HG03342 (cell line): ENCODE measurements at regions not wholly inside any gene's neighbourhood (a gene's known extent, or its start where the extent isn't known, plus 50 kb on each side); places are given as distances from the start of the nearest gene placed in this dataset.

Source experiments
- ATAC-seq: cut with Tn5 transposase; IDR thresholded peaks from one replicate; pipeline ENCODE4 v1.9.1; 2021; ENCODE audit warnings: mild to moderate bottlenecking, moderate library complexity; ENCODE audit not compliant: unreplicated experiment

DNA sequence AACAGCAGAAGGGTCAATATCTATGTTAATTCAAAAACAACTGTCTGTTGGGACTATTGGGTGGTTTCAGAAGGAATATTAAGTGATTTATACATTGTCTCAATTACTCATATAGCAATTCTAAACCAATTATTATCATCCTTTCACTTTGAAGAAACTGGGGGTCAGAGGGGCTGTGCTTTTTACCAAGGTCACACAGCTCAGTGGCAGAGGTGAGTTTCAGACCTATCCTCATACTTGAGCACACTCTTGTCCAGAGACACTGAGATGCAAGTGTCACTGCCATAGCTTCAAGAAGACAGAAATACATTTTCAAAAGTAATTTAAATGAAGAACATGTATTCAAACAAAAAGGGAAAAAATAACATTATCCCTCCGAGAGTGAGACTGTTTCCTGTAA is 195.3 kb downstream of the ARL4A start:
- no peak for ATAC-seq

DNA sequence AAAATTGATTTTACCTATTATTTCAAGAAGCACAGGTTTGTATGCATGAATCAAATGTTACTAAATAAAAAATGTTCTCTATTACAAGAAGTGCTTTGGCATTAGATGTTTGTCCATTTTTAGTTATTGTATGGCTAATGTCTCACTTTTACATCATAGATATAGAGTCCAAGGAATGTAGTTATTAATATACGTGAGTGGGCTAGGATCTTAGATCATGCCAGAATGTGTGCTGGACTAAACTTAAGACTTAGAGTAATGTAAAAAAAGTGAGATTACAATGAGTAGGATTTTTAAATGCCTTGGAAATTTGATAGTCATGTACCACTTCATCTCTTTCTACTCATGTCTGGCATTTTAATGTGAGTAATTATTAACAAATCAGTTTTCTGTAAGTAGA is 196.6 kb downstream of the ARL4A start:
- ATAC-seq, result no peak

DNA sequence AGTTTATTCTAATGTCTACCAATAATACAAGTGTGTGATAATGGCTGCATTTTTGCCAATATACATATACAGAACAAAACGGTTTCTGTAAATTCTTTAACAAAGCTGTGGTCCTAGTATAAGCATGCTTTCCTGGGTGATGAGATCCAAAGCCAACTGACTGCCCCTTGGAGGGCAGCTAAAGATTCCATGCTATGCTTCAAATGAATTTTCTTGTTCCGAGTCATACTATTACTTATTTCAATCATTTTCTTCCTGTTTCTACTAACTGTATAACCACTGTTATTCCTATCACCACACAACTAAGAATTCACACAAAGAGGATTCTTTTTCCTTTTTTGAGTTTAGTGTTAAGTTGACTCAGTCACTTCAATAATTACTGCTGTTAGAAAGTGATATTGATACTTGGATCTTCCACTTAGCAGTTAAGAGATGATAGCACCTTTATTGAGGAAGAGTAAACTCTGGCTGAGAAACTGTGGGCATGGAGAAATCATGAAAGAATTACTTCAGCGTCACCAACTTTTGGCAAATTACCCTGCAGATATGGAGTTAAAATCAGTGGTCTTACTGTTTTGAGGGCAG is 197.5 kb downstream of the ARL4A start:
- ATAC-seq, result no peak

DNA sequence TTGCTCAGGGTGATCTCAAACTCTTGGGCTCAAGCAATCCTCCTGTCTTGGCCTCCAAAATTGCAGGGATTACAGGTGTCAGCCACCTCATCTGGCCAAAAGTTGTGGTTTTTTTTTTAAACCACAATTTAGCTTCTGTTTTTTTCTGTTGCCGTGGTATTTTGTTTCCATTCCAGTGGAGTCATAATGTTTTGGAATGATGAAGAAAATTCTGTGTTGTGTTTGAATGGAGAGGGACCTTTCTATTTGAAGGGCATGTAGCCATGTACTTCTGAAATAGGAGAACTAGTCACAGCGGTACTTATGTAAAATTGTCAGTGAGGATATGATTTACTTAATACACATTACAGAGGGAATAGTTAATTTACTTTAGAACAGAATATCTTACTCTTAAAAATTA is 201.3 kb downstream of the ARL4A start:
- no peak for ATAC-seq

DNA sequence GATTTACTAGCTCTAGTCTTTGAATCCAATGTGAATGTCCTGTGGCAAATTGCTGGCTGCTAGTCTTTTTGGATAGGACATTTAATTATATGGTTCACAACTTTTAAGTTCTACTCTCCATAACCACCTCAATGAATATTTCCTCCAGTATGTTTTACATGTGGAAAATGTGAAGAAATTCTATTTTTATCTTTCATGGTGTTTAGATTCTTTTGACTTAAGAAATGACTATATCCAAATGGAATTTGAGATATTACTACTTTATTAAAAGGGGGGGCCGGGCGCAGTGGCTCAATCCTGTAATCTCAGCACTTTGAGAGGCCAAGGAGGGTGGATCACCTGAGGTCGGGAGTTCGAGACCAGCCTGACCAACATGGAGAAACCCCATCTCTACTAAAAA is 202.0 kb downstream of the ARL4A start:
- ATAC-seq, result no peak

DNA sequence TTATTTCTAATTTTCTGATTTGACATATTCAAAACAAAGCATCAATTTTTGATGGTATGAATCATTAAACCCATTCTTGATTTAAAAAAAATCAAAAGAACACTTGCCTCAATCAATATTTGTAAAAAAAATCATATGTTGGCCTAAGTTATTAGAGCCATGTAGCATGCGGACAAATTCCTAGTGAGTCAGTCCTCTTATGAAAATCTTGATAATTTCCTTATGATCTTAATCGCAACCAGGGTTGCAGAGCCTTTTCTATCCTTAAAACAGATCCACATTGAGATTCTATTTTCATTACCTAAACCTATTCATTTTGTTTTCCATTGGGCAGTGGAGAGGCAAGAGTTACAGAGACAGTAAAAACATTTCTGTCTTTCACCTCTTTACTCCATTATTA is 203.2 kb downstream of the ARL4A start:
- ATAC-seq, result no peak

DNA sequence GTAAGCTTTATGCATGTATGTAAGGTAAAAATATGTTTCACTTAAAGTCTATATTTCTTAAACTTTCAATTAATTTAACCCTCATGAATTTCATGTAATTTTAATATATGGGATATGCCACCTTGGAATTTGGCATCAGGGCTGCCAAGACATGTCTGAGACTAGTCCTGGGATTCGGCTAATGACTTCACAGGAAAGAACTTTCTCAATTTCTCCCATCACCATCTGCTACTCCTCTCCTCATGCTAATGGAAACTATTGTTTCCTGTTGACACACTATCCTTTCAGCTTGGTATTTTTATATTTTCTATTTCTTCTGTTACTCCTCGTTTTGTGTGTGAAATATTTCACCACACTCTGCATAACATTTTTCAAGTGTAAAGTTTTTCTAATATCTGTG is 205.9 kb downstream of the ARL4A start:
- ATAC-seq, result no peak

DNA sequence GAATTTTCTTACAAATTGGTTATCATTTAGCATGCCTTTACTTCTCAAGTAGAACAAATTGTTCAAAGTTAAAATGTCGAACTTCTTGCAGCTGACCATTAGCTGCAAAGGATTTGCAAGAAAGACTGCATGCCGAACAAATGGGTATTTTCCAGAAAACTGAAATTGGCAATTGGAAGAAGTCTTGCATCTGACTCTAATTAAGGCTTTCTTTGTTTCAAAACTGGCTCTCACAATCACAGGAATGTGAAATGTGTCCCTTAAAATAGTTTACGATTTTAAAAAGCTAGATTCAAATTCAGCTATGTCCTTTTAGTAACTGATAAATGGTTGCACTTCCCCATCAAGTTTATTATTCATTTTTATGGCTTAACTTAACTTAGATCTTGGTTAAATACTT is 207.9 kb downstream of the ARL4A start:
- no peak for ATAC-seq

DNA sequence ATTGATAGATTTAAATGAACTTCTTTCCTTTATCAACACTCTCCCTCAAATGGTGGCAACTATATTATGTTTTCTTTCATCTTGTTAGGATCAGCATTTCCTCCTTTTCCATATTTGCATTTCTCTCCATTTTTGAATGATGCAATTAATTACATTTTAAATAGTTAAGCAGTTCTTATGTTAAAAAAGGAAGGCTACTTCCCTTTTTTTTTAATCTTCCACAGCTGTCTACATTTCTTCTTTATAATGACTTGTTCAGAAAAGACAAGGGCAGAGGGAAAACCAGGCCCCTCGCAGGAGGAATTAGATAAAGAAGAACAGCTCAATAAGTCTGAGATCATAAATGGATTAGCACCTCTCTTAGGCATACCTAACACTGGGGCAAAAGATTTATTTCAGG is 208.9 kb downstream of the ARL4A start:
- no peak for ATAC-seq

DNA sequence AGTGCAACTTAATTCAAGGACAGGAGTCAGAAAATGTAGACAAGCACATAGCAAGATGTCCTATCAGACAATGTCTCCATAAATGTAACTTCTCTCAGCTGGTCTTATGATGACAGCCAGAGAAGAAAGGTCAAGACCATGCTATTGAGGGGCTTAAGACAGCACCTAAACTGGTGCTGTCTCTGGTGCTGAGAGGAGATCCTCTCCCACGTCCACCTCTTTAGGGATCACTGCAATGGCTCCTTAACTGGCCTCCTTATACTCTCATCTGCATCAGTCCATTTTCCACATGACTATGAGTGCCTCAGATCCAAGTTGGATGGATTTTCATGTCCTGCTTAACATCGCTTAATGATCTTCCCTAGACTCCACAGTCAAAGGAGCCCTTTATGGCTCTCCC is 210.6 kb downstream of the ARL4A start:
- ATAC-seq, result no peak

DNA sequence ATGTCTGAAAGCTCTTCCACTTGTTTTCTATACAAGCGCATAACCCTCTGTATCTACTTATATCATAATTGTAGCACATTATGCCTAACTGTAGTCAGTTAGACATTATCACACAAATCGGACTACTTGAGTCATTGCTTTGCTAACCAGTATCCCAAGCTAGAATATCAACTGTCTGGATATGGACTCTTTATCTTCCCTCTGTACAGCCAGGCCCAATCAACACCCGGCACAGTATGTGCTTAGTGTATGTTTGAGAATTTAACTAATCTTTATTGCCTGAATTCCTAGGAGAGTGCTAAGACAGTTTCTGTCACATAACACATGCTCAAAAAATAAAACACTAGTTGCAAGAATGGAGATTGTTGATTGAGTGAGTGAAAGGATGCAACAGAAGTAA is 211.2 kb downstream of the ARL4A start:
- no peak for ATAC-seq

DNA sequence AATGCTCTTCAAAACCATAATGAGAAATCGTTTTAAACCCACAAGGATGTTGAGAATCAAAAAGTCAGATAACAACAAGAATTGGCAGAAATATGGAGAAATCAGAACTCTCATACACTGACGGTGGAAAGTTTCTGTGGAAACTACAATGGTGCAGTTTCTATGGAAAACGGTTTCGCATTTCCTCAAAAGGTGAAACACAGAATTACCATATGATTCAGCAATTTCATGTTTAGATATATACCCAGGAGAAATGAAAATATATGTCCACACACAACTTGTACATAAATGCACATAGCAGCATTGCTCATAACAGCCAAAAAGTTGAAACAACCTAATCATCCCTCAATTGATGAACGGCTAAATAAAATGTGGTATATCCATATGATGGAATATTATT is 218.2 kb downstream of the ARL4A start:
- ATAC-seq, result no peak

DNA sequence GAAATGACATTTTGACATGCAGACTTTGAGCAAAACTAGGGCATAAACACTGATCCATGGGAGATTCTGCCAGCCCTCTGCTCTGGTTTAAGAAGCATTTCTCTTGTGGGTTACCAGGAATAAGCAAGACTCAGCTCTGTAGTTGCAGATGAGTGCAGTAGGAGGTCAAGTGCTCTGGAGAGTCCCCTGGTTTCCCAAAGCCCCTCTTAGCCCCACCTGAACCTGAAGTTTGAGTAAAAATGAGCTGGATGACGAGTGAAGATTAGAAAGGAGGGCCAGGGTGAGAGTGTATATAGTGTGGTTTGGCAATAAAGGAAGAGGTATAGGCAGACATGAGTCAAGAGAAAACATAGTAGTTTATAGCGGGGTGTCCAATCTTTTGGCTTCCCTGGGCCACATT is 220.3 kb downstream of the ARL4A start:
- ATAC-seq, result no peak

DNA sequence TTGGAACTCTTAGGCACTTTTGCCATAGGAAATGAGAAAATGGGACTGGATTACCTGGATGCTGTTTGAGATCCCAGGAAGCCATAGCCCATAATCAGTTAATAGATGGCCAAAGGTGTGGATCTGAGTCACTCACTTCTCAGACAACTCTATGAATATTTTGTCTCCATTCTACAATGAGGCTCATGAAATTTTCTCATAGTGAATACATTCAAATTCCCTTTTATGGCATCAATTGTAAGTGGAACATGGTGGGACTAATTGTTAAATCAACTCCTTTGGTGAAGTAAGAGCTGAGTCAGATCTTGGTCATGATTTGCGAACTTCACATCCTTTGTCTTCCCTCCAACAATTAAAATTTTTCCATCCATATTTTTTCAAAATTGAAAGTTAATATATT is 222.1 kb downstream of the ARL4A start:
- ATAC-seq, result no peak

DNA sequence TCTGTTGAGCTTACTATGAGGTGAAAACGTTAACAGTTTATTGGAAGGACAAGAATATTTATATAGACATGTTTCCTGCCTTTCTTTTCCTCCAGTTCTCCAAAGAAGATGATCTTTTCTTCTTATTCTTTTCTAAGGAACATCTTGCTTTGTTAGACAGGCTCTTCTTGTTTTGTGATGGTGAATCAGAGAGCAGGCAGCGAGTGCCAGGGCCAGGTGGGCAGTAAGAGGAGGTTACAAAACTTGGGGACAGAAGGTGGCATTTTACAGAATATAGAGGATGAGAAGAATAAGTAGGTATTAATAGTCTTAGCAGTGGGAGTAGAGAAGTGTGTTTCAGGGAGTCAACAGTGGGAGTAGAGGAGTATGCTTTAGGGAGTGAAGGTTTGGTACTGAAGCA is 223.6 kb downstream of the ARL4A start:
- ATAC-seq, result no peak

DNA sequence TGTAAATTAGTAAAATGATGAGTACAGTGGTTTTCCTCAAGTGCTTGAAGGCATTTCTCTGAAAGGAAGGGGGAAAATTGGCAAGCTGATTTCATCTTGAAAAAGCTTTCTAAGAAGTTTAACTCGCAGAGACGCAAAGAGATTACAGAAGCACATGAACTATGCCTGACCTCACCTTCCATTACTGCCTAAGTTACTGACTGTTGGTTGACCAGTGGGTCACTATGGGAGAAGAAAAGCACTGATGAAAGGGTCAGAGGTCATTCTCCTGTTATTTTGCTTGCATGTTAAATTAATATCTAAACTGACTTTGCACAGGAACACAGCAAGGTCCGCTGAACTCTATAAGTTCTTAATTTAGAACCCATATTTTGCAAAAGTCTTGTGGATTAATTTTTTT is 225.6 kb downstream of the ARL4A start:
- ATAC-seq, result no peak

DNA sequence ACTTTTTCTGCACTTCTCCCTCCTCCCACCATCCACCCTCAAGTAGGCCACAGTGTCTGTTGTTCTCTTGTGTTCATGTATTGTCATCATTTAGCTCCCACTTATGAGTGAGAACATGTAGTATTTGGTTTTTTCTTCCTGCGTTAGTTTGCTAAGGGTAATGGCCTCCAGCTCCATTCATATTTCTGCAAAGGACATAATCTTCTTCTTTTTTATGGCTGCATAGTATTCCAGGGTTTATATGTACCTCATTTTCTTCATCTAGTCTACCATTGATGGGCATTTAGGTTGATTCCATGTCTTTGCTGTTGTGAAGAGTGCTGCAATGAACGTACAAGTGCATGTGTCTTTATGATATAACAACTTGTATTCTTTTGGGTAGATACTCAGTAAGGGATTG is 230.4 kb downstream of the ARL4A start:
- ATAC-seq, result no peak

DNA sequence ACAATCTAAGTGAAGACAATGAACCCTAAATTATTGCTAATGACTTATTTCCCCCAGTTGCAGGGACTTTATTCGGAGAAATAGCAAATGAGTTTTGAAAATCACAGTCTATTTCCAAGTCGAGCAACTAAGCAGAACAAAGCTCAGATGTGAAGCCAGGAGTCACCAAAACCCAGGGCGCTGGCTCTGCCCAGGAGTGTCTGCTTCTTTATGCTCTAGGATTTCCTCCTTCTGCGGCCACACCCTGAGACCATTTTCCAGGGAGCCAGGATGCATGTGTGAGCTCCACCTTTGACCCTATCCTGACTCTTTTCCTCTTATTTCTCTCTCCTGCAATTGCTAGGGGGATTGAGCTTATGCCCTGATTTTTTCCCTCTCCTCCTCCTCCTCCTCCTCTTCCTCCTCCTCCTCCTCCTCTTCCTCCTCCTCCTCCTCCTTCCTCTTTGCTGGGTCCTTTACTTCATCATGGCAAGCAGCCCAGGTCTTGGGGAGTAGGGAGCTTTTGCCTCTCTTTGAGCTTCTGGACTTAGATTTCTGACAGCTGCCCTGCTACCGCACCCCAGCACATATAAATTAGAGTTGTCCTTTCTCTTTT is 234.4 kb downstream of the ARL4A start:
- no peak for ATAC-seq

DNA sequence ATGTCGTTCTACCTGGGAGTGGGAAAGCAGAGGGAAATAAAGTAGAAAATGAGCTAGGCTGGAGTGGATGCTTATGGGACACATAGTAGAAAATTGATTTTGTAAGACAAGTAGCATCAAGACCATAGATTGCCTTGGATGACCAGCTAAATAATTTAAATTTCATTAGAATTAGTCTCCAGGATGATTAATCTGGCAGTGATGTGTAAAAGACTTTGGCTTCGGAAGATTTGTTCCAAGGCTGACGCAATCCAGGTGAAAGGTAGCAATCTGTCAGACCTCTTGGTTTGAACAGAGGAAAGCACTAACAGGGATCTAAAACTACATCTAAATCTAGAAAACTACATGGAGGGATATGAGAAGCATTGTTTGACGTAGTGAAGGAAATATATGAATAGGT is 236.5 kb downstream of the ARL4A start:
- ATAC-seq, result no peak

DNA sequence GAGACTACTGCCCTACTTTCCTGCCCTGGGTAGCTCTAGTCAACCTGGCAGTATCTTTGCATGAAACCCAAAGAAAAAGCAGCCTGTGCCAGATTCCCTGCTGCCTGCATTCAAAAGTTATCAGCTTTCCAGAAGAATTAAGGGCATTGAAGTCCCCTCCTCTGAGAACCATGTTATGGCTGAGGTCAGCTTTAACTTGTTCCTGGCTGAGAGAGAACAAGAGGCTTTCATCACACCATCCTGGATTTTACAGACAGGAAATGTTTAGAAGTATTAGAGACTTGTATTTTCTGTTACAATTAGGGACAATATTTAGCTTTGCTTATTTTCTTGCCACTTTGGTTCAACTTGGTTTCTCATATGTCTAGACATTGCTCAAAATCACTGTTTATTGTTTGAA is 238.8 kb downstream of the ARL4A start:
- no peak for ATAC-seq

DNA sequence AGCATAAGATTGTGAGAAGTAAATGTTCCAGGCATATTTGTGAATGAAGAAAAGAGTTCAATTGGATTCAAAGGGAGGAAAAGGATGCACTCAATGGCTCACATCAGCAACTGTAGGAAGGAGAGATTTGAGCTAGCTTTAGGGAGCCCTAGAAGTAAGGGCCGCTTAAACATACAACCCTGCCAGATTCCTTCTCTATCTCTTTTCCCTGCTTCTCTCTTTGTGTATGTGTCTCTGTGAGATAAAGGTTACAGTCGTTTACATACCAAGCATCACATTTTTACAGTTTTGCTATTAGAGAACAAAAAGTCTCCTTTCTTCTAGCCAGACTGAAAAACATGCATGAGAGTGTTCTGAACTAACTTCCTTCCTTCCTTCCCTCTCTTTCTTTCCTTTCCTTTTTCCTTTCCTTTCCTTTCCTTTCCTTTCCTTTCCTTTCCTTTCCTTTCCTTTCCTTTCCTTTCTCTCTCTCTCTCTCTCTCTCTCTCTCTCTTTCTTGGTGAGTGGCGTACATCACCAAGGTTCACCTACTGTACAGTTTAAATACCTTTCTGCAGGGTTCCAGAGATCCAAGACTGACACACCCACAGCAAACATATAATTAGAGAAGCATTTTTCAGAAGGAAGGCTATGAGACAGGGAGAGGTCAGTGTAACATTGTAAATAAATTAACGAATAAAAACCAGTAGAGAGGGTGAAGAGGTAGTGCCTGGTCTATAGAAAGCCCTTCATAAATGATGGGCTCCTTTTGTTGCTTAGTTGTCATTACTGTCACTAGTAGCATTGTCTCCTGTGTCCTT is 240.4 kb downstream of the ARL4A start:
- no peak for ATAC-seq

DNA sequence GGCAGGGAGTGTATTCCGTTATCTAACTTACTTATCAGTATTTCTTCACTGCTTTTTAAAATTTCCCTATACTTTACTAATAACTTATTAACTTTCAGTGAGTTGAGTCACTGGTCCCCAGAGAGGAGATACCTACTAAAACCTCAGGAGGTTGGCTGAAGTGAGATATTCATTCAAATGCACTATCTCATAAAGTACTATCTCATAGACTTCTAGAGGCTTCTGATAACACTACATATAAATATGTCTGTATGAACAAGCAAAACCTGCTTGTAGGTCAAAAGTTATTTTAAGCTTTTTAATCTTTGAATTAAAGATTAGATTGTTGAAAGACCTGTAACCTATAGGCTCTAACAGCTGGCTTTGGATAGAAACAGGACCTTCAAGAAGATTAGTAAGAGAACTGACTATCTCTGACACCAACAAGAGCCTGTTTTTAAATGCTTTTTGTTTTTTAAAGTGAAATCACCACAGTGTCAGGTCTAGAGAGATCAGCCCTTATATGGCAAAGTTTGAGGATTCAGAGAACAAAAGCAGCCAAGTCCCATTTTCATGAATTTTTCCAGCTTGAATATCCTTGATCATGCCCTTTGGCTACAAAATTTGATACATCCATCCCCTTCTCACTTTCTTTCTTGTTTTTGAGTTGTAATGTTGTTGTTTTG is 242.2 kb downstream of the ARL4A start:
- ATAC-seq, result peak; percentile 52
